GM12873 (cell line): ENCODE measurements at regions not wholly inside any gene's neighbourhood (a gene's known extent, or its start where the extent isn't known, plus 50 kb on each side); places are given as distances from the start of the nearest gene placed in this dataset.

Experiments
- TF ChIP-seq, protein P1 (sequence below): IDR thresholded peaks from 2 replicates; pipeline ENCODE4 v1.5.1; 2012; ENCODE audit warnings: low read depth, mild to moderate bottlenecking, moderate library complexity, low read length, control low read depth; ENCODE audit not compliant: insufficient read depth; ENCODE audit errors: missing control alignments

DNA sequence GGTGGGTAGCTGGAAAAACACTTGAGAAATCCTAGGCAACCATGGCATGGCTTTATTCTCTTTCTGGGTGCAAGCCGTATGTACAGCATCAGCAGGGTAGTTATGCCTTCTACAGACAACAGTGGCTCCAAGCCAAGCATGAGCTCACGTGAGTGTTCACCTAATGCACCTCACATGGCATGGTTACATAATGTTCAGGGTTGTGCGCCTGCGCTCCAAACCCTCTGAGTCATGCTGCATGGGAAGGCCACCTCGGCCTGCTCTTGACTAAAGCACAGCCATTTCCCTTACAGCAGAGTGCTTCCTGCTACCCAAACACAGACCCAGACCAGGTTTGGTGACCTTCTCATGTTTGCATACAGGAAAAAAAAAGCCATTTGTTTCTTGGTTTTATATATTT is 96.2 kb downstream of the VIP start:
- TF ChIP-seq, protein P1, sequence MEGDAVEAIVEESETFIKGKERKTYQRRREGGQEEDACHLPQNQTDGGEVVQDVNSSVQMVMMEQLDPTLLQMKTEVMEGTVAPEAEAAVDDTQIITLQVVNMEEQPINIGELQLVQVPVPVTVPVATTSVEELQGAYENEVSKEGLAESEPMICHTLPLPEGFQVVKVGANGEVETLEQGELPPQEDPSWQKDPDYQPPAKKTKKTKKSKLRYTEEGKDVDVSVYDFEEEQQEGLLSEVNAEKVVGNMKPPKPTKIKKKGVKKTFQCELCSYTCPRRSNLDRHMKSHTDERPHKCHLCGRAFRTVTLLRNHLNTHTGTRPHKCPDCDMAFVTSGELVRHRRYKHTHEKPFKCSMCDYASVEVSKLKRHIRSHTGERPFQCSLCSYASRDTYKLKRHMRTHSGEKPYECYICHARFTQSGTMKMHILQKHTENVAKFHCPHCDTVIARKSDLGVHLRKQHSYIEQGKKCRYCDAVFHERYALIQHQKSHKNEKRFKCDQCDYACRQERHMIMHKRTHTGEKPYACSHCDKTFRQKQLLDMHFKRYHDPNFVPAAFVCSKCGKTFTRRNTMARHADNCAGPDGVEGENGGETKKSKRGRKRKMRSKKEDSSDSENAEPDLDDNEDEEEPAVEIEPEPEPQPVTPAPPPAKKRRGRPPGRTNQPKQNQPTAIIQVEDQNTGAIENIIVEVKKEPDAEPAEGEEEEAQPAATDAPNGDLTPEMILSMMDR = no peak

DNA sequence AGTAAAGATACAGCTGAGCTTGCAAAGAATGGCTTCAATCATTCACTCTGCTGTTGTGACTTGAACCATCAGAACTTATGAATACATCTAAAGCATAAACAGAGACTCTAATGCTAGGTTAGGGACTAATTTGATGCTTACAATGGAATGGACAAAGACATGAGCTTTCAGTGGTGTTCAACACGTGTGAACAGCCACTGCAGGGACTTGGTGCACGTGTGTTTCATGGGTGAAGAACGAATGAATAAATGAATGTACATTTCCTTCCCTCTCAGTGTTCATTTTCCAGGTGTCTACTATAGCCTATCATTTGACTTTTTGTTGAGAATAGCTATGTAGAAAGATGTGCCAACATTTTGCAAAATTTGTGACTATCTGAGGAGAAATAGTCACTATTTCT is 98.3 kb downstream of the VIP start:
- TF ChIP-seq, protein P1 = no peak

DNA sequence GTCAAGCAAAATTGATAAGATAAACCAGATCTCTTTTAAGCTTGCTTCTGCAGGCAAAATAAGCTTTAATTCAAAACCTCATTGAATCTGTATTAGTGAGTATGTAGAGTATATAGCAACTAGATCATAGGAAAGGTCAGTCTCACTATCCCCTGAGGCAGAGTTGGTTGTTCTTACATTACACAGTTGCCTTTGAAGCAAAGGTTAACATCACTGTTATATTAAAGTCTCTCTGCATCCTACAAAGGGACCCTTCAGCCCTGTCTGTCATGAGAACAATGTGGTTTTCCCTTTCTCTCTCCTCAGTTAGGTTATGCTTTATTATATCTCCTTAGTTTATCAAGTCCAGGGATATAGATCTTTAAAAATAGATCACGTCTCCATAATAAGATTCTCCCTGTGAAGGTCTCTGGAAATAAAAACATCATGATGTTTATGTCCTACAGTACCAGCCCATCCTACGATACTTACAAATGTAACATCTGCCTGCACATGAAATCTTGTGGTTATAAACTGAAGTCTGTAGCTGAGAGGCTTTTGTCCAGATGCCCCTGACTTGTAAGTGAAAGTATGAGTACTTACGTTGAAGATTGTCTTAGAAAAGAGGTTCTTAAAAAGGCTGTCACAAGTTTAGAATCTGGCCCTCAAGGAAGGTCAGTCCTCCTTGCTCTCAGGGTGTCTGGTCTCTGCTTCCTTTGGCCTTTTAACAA is 103.6 kb downstream of the VIP start:
- TF ChIP-seq, protein P1 = no peak

DNA sequence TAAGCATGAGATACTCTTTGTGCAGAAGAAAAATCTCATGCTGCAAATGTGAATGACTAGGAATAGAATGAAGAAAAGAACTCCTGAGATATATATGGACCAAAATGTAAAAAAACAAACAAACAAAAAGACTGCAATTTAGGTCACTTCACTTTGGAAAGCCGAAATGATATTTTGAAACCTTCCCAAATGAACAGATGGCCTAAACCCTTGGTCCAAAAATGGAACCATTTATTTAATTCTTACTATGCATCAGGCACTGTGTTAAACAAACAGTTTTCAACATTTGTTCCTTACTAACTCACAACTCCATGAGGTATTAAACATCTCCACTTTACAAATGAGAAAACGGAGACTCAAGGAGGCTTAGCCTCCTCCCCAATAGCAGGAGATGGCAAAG is 107.5 kb downstream of the VIP start:
- TF ChIP-seq, protein P1 = no peak

DNA sequence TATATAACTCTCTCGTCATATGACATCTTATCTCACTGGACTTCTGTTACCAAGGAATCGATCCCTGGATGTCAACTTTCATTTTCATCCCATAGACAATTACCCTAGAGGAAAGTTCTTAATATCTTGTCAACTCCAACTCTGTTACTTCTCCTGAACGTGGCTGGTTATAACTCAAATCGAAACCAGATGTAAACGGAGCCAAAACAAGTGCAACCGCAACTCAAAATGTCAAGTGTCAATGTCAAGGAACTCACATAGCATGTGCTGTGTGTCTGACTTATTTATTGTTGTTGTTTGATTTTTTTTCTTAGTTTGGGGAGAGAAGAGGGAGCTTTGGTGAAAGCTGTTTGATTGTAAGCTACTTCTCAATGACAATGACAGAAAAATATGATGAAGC is 108.6 kb downstream of the VIP start:
- TF ChIP-seq, protein P1 = no peak

DNA sequence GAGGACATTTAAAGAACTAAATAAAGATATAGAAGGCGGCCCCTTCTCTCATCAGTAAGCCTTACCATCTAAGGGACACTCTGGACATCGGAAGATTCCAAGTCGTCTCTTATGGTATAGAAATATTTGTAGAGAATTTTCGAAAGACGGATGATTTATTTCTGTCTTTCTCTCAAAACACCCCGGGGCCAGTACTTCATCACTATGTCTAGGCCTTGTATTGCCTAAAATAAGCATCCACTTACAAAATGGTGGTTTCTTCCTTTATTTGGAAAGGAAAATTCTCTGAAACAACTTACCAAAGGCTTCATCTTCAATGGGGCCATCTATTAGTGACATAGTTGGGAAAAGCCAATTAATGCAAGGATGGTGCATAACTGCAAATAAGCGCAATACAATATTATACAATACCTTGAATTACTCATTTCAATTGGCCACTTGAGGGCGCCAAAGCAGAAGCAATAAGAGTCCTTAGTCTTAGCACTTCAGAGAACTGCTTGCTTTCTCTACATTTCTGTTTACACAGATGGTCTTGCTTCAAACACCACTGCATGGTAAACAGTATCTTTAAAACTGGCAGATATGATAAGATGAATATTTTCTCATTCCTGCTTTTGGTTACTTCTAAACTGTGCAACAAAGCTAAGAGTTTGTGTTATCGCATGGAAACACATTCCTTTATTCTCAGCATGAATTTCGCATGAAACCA is 113.2 kb downstream of the VIP start:
- TF ChIP-seq, protein P1 = peak; percentile 63

DNA sequence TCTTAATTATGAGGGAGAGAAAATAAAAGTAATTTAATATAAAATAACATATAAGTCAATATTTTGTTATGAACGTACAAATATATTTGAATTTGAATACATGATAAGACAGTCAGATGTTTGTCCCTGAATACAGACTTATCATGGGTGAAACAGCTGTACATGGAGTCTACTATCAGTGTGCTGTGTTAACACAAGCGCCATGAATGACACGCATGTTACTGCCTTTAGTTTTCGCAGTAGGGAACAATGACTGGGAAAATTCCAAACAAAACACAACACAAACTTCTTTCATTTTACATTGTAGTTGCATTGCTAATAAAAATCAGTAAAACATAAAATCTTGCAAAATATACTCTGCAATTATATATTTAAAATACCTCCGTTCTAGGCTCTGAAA is 108.6 kb downstream of the FBXO5 start:
- TF ChIP-seq, protein P1 = no peak
